B cell (primary cell): ENCODE measurements at regions not wholly inside any gene's neighbourhood (a gene's known extent, or its start where the extent isn't known, plus 50 kb on each side); places are given as distances from the start of the nearest gene placed in this dataset.

Experiments used
- EZH2 ChIP-seq: IDR thresholded peaks from 2 replicates; pipeline ENCODE4 v1.6.1; 2012; ENCODE audit warnings: borderline replicate concordance, low read depth, mild to moderate bottlenecking, moderate library complexity, low read length; ENCODE audit not compliant: insufficient read depth, poor library complexity, severe bottlenecking
- TF ChIP-seq, protein P1 (sequence below): fragments of 200-600 bp; IDR thresholded peaks from one replicate; pipeline ENCODE4 v1.8.0; 2022; ENCODE audit warnings: antibody characterized with exemption, mild to moderate bottlenecking

DNA sequence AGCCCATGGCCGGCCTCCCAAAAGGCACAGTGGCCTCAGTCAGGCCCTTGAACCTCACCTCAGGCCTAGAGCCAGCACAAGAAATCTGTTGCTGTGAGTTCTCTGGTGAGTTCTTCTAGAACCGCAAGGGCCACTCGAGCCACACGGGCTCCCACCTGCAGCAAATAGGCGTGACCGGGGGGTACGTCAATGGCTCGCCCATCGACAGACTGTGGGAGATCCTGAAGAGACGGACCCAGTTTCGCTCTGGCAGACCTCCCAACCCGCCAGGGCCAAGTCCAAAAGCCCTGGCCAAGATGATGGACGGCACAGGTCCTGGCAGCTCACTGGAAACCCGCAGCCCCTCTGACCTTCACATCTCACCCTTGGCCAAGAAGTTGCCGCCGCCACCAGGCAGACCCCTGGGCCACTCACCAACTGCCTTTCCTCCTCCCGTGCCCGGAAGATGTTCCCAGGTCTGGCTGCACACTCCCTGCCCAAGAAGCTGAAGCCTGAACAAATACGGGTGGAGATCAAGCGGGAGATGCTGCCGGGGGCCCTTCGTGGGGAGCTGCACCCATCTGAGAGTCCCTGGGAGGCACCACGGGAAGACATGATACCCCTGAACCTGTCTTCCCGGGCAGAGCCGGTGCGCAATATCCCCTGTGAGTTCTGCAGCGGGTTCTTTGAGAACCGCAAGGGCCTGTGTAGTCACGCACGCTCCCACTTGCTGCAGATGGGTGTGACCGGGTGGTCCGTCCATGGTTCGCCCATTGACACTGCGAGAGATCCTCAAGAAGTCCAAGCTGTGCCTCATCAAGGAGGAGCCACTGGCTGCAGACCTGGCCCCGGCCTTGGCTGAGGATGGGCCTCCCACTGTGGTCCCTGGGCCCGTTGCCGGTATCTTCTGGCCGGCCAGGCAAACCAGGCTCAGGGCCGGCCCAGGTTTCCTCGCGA is 544.2 kb upstream of the CCDC179 start:
- TF ChIP-seq, protein P1, sequence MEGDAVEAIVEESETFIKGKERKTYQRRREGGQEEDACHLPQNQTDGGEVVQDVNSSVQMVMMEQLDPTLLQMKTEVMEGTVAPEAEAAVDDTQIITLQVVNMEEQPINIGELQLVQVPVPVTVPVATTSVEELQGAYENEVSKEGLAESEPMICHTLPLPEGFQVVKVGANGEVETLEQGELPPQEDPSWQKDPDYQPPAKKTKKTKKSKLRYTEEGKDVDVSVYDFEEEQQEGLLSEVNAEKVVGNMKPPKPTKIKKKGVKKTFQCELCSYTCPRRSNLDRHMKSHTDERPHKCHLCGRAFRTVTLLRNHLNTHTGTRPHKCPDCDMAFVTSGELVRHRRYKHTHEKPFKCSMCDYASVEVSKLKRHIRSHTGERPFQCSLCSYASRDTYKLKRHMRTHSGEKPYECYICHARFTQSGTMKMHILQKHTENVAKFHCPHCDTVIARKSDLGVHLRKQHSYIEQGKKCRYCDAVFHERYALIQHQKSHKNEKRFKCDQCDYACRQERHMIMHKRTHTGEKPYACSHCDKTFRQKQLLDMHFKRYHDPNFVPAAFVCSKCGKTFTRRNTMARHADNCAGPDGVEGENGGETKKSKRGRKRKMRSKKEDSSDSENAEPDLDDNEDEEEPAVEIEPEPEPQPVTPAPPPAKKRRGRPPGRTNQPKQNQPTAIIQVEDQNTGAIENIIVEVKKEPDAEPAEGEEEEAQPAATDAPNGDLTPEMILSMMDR, result no peak
- TF ChIP-seq EZH2, result no peak
